Activated CD8-positive, alpha-beta T cell treated with anti-CD3 and anti-CD28 coated beads, Interleukin-2, amount 10 ng/mL, durations not matched to agents 7 days and 5 days (primary cell): ENCODE measurements at regions not wholly inside any gene's neighbourhood (a gene's known extent, or its start where the extent isn't known, plus 50 kb on each side); places are given as distances from the start of the nearest gene placed in this dataset.

Source experiments
- ATAC-seq: fragments of 150-1000 bp; cut with Tn5 transposase; one replicate; pipeline ENCODE4 v1.10.0; 2021; ENCODE audit warnings: moderate library complexity
- CTCF ChIA-PET: fragments of 350-600 bp; sonication (Branson Sonifier 250); formaldehyde crosslinking; loops from one replicate; lab custom pipeline; 2021; ENCODE audit warnings: antibody characterized with exemption; lab: Charles Lee
- POLR2A ChIA-PET: fragments of 350-600 bp; sonication (Branson Sonifier 250); formaldehyde crosslinking; loops from one replicate; lab custom pipeline; 2021; ENCODE audit warnings: antibody characterized with exemption; lab: Charles Lee
- DNase-seq: peaks from one replicate; pipeline ENCODE4 v3.0.0-alpha.2; 2020
- H3K27ac Mint-ChIP-seq: one replicate; pipeline ENCODE4 v1.8.0; 2021; ENCODE audit warnings: mild to moderate bottlenecking, mixed read lengths
- H3K27me3 Mint-ChIP-seq: one replicate; pipeline ENCODE4 v1.8.0; 2021; ENCODE audit warnings: low read depth, mixed read lengths
- H3K36me3 Mint-ChIP-seq: one replicate; pipeline ENCODE4 v1.8.0; 2021; ENCODE audit warnings: low read depth, mixed read lengths
- H3K4me1 Mint-ChIP-seq: one replicate; pipeline ENCODE4 v1.8.0; 2021; ENCODE audit warnings: low read depth, mixed read lengths
- H3K4me3 Mint-ChIP-seq: one replicate; pipeline ENCODE4 v1.8.0; 2021; ENCODE audit warnings: mild to moderate bottlenecking, mixed read lengths
- H3K9me3 Mint-ChIP-seq: one replicate; pipeline ENCODE4 v1.8.0; 2022; ENCODE audit warnings: mixed read lengths; ENCODE audit not compliant: insufficient read depth

DNA sequence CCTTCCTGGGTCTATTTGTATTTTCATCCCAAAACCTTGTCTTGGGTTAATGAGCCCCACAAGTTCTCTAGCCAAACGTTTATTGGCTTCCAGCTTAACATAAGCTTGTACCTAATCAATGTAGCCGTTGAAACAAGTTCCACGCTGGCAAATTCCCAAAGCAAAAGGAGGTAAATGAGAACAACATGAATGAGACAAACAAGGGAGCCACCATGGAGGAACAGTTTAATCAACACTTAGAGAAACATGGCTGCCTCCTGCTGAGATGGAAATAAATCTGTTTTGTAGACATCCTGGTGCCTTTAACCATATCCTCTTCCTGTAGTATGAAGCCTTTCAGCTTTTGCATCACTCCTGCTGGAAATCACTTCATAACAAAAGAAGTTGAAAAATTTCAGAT lies 166.6 kb upstream of the NFIB start:
- Mint-ChIP-seq H3K27me3 (no peaks in the 10 kb centered on the region), H3K9me3 (no peaks in the 10 kb centered on the region), H3K36me3 (no peaks in the 10 kb centered on the region), H3K27ac (no peak overlapping the region), H3K4me3 (no peak overlapping the region), H3K4me1 (no peaks in the 10 kb centered on the region)
- POLR2A ChIA-PET = no interaction called here
- DNase-seq = no peak
- CTCF ChIA-PET = no interaction called here
- no peak for ATAC-seq

DNA sequence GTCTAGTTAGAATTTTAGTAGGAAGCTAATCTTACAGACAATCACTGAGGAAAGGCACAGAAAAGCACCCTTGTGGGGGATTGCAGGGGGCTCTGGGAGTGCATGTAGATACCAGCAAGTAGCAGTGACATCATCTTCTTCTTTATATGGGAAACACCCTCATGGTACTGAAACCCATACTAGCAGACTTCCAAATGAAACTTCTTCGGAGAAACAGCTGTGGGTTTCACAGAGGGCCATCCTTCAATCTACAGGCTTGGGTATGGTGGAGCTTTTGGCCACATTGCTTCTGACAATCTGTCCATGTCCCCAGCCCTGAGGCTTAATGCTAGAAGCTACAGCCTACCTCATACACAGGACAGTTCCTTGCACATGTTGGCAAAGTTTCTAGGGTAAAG lies 165.2 kb upstream of the NFIB start:
- Mint-ChIP-seq H3K27me3 (no peaks in the 10 kb centered on the region), H3K4me3 (no peak overlapping the region), H3K9me3 (no peaks in the 10 kb centered on the region), H3K4me1 (no peaks in the 10 kb centered on the region), H3K27ac (no peak overlapping the region), H3K36me3 (no peaks in the 10 kb centered on the region)
- CTCF ChIA-PET = no interaction called here
- DNase-seq (no peak), ATAC-seq (no peak)
- POLR2A ChIA-PET = no interaction called here

DNA sequence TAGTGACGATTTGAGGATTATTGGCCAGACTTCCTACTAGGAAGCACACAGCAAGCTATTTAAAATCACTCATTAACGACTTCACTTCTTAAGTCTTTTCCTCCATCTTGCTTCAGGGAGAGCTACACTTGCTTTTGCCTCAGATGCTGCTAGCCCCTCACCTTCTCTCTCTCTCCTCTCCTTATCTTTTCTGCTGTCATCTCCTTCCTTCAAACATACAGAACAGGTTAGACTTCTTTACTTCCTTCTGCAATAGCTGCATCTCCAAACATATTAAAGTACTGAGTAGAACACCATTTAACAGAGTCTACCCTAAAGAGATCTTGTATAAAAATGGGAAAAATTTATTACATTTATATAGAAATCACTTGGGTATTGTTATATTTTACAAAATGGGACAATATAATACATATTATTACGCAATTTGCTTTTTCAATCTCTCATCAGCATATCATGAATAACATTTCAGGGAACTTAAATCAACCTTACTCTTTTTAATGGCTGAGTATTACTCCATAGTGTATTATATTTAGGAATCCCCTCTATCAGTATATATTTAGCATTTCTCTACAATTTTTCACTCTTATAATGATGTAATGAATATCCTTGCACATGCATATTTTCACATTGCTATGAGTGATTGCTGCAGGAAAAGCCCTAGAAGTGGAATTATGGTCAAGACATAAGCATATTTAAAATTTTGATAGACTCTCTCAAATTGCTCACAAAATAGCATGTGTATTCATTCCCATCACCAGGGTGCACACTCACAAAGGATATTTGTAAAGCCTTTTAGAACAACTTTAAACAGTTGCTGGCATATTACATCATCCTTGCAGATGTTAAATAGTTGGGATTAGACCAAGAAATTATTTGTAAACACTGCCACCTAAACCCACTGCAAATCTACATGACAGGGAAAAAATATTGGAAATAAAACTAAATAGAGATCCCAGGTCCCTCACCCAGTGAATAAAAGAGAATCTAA lies 164.5 kb upstream of the NFIB start:
- Mint-ChIP-seq H3K36me3 (no peaks in the 10 kb centered on the region), H3K4me1 (no peaks in the 10 kb centered on the region), H3K27me3 (no peaks in the 10 kb centered on the region), H3K9me3 (no peaks in the 10 kb centered on the region), H3K4me3 (no peak overlapping the region), H3K27ac (no peak overlapping the region)
- POLR2A ChIA-PET = no interaction called here
- DNase-seq (no peak), ATAC-seq (no peak)
- CTCF ChIA-PET = no interaction called here

DNA sequence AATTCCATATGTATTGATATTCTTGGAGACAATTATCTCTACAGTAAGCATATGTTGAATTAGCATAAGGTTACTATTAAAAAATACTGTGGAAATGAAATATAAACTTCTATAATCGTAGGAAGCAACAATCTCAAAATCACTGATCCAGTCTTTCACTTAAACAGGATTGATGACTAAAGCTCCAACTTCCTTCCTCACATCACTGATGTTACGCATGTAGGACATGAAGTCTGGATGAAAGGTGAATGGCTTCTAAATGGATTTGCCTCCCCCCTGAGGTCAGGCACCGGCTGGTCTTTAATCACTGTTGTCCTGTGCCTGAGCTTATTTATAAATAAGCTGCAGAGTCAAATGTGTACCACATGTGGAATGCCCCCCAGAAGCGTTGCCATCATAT lies 157.1 kb upstream of the NFIB start:
- Mint-ChIP-seq H3K4me3 (no peak overlapping the region), H3K27ac (no peak overlapping the region), H3K27me3 (no peaks in the 10 kb centered on the region), H3K4me1 (no peaks in the 10 kb centered on the region), H3K9me3 (no peaks in the 10 kb centered on the region), H3K36me3 (no peaks in the 10 kb centered on the region)
- CTCF ChIA-PET = no interaction called here
- POLR2A ChIA-PET = no interaction called here
- DNase-seq = no peak
- ATAC-seq = no peak

DNA sequence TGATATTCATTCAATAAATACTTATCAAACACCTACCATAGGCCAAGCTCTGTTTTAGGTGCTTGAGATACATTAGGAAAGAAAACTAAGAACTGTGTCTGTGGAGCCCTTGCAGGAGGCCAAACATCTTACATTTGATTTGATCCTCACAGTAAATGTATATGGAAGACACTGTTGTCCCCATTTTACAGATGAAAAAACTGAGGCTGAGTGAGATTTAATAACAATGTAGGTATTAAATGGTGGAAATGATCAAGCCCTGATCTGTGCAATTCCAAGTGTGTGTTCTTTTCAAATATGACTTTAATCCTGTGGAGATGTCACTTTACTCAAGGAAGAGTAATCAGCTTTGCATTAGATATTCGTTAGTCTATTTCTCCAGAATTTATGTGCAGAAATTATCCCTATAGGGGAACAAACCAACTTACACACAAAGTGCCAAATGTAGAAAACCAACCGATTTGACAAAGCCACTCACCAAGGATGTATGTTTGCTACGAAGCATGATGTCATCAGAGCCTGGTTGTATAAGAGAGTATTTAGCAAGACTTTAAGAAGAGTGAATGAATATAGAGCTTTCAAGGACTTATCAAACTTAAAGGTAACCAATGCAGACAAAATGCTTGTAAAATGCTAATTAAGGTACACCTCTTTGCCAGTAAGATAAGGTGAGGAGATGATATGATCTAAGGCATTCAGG lies 153.9 kb upstream of the NFIB start:
- Mint-ChIP-seq H3K4me1 (no peaks in the 10 kb centered on the region), H3K27me3 (no peaks in the 10 kb centered on the region), H3K36me3 (no peaks in the 10 kb centered on the region), H3K9me3 (no peaks in the 10 kb centered on the region), H3K4me3 (no peak overlapping the region), H3K27ac (no peak overlapping the region)
- ChIA-PET POLR2A (no interaction called here), CTCF (no interaction called here)
- no peak for ATAC-seq
- no peak for DNase-seq

DNA sequence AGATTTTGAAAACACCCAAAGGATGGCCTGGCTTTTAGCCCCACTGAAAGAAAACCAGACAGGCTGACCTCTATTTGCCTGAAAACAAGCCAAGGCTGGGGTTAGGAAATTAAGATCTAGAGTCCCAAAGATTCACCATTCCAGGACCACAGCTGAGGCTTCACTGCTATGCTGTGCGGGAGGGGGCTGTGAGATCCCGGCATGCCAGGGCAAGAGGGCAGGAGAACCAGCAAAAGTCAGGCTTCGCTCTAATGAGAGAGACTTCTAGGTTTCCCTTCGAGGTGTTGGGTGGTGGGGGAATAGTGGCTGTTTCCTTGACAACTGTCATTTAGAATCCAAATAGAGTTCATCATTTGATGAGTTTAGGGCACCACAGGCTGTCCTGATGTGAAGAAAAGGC lies 152.9 kb upstream of the NFIB start:
- Mint-ChIP-seq H3K4me3 (no peak overlapping the region), H3K9me3 (no peaks in the 10 kb centered on the region), H3K27me3 (no peaks in the 10 kb centered on the region), H3K27ac (no peak overlapping the region), H3K36me3 (no peaks in the 10 kb centered on the region), H3K4me1 (no peaks in the 10 kb centered on the region)
- ATAC-seq (no peak), DNase-seq (no peak)
- POLR2A ChIA-PET = no interaction called here
- CTCF ChIA-PET = no interaction called here

DNA sequence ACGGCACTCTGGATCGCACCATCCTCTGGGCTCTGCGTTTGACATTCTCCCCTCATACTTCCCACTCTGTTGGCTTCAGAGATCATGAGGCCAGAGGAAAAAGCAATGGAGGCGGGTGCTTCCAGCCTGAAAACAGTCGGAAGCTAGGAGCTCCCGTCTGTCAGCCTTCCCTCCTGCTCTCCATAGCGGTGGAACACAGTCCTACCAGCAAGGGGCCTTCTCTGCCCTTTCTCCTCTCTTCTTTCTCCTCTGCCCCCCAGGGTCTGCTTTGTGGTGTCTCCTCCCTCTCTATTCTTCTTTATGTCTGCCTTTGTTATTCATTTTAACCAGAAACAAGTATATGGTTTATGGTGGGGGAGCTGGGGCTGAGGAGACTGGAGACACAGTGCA lies 152.5 kb upstream of the NFIB start:
- H3K27me3 Mint-ChIP-seq = no peaks in the 10 kb centered on the region
- DNase-seq (no peak), ATAC-seq (no peak)
- no peaks in the 10 kb centered on the region for H3K4me1 Mint-ChIP-seq
- no peaks in the 10 kb centered on the region for H3K9me3 Mint-ChIP-seq
- ChIA-PET CTCF (interaction anchor here (1.6 kb wide), 1 partner anchor 195 kb away, joined by 5 read pairs; no protein-coding TSS in a partner anchor), POLR2A (no interaction called here)
- H3K27ac Mint-ChIP-seq = no peak overlapping the region
- no peak overlapping the region for H3K4me3 Mint-ChIP-seq
- no peaks in the 10 kb centered on the region for H3K36me3 Mint-ChIP-seq

DNA sequence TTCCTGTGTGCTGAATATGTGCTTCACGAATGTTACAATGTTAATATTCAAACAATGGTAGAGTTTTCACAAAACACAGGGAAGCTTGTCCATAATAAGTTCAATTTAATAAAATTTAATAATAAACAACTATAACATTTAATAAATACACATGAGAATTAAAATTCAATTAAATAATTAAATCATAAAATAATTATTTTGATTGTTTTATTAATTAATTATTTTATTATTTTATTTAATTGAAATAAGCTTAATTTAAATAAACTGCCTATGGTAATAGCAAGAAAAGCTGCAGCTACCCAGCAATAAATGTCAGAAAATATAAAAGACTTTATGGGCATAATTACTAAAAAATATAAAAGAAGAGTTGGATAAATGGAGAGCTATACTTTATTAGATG lies 149.0 kb upstream of the NFIB start:
- CTCF ChIA-PET = no interaction called here

DNA sequence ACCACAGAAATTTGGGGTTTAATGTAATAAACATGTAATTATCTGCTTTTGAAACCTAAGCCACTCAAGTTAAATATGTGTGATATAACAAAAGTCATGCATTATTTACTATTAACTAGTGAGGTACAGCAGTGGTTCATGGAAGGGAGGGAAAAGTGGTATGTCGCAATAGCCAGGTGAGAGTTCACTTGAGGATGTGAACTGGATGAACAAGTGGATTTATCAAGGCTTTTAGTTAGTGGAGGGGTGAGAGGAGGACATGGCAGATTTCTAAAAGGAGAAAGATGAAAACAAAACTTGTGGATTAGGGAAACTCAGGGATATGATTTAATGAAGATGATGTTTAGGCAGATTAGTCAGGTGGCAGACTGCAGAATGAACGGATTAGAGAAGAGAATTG lies 141.3 kb upstream of the NFIB start:
- Mint-ChIP-seq H3K4me3 (no peak overlapping the region), H3K9me3 (no peaks in the 10 kb centered on the region), H3K27ac (no peak overlapping the region), H3K36me3 (no peaks in the 10 kb centered on the region), H3K4me1 (no peaks in the 10 kb centered on the region), H3K27me3 (peaks cover 2% of the 10 kb centered on the region)
- ChIA-PET CTCF (no interaction called here), POLR2A (no interaction called here)
- DNase-seq (no peak), ATAC-seq (no peak)

More for the DNA sequence above, 149.0 kb upstream of the NFIB start:
- Mint-ChIP-seq H3K27me3 (no peaks in the 10 kb centered on the region), H3K4me3 (no peak overlapping the region), H3K27ac (no peak overlapping the region), H3K9me3 (no peaks in the 10 kb centered on the region), H3K36me3 (no peaks in the 10 kb centered on the region), H3K4me1 (no peaks in the 10 kb centered on the region)
- no peak for DNase-seq
- no peak for ATAC-seq
- POLR2A ChIA-PET = no interaction called here

DNA sequence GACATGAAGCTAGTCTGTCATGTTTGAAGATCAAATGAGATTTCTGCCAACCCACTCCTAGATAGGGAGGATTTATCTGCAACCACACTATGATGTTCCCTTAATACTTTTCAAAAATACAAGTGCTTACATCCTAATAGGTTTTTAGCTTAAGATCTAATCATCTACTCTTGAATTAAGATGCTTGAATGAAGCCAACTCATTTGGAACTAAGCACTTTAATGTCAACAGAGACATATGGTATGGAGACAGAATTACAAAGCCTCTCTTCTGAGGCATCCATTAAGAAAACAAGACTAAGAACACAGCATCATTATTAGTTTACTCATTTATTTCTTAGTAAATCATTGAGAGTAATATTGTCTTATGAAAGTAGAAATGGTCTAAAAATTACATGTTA lies 139.3 kb upstream of the NFIB start:
- Mint-ChIP-seq H3K27me3 (peaks cover 2% of the 10 kb centered on the region), H3K4me3 (no peak overlapping the region), H3K27ac (no peak overlapping the region), H3K4me1 (no peaks in the 10 kb centered on the region), H3K9me3 (no peaks in the 10 kb centered on the region), H3K36me3 (no peaks in the 10 kb centered on the region)
- ChIA-PET POLR2A (no interaction called here), CTCF (no interaction called here)
- no peak for DNase-seq
- ATAC-seq = no peak

DNA sequence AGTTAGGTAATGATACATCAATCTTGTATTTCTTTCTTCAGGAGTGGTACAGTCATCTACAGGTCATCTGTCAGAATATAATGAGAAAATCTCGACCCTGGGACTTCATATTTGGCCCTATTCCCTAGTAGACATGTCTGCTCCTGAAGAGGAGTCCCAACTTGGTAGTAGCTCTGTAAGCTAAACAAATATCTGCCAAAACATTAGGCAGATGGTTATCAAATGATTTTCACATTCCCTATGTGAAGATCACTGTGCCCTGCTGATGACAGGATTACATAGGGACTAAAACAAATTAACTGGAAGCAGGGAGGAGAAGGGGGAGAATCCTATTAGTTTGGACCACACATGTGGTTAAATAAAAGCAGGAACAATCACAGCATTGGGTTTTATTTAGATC lies 138.6 kb upstream of the NFIB start:
- Mint-ChIP-seq H3K27ac (no peak overlapping the region), H3K36me3 (no peaks in the 10 kb centered on the region), H3K4me1 (no peaks in the 10 kb centered on the region), H3K27me3 (peaks cover 2% of the 10 kb centered on the region), H3K9me3 (no peaks in the 10 kb centered on the region), H3K4me3 (no peak overlapping the region)
- ChIA-PET POLR2A (no interaction called here), CTCF (no interaction called here)
- ATAC-seq (no peak), DNase-seq (no peak)

DNA sequence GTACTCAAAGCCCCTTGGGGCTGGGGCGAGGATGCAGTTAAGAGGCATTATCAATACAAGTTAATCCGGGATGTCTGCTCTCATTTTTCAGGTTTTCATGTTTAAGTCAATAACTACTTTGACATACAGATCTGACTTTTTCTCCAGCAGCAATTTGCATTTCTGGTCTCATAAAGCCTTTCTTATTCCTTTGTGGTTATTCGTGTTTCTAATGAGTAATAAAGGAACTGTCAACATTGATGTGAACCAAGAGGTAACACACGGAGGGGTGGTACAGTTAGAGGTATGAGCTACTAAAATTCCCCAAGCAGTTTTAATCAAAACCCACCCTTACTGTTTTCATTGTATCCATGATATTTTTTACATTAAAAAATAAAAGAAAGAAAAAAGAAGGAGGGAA lies 138.0 kb upstream of the NFIB start:
- H3K4me3 Mint-ChIP-seq = no peak overlapping the region
- ChIA-PET POLR2A (no interaction called here), CTCF (no interaction called here)
- H3K36me3 Mint-ChIP-seq = no peaks in the 10 kb centered on the region
- H3K27me3 Mint-ChIP-seq = peaks cover 2% of the 10 kb centered on the region
- no peaks in the 10 kb centered on the region for H3K9me3 Mint-ChIP-seq
- H3K4me1 Mint-ChIP-seq = no peaks in the 10 kb centered on the region
- no peak overlapping the region for H3K27ac Mint-ChIP-seq
- ATAC-seq = no peak
- no peak for DNase-seq
